H1 (cell line): ENCODE measurements at regions not wholly inside any gene's neighbourhood (a gene's known extent, or its start where the extent isn't known, plus 50 kb on each side); places are given as distances from the start of the nearest gene placed in this dataset.

ENCODE experiments used
- CTCF ChIA-PET: fragments of 300-600 bp; sonication (Branson Sonifier 250); formaldehyde crosslinking; loops from one replicate; lab custom pipeline; 2021; ENCODE audit not compliant: partially characterized antibody; lab: Charles Lee
- POLR2A ChIA-PET: fragments of 300-600 bp; sonication (Branson Sonifier 250); formaldehyde crosslinking; loops from one replicate; lab custom pipeline; 2021; ENCODE audit warnings: inconsistent platforms; ENCODE audit not compliant: partially characterized antibody; lab: Charles Lee
- DNase-seq, 2 experiments: peaks; one replicate each; pipeline versions ENCODE4 v3.0.0 to v3.0.0-alpha.2; 2010 to 2022; ENCODE audit warnings: low spot score in 2 of 2, low read depth in 1 of 2, mixed read lengths in 1 of 2
- FAIRE-seq: peaks from 2 replicates; lab custom pipeline; 2011; peaks lifted over from hg19 to GRCh38; lab: Jason Lieb, UNC
- H2AFZ ChIP-seq: 2 replicates; pipeline ENCODE4 v1.8.1; 2012; ENCODE audit warnings: low read length, inconsistent platforms
- H2AK5ac ChIP-seq: 2 replicates; pipeline ENCODE4 v1.6.1; 2013; ENCODE audit warnings: low read depth, low read length
- H2BK120ac ChIP-seq: replicated peaks from 2 replicates; pipeline ENCODE3; 2013; ENCODE audit warnings: low read depth, low read length, inconsistent platforms
- H2BK12ac ChIP-seq: 2 replicates; pipeline ENCODE4 v1.6.1; 2013; ENCODE audit warnings: low read depth, low read length
- H2BK15ac ChIP-seq: 2 replicates; pipeline ENCODE4 v1.6.1; 2013; ENCODE audit warnings: low read length
- H2BK20ac ChIP-seq: 2 replicates; pipeline ENCODE4 v1.6.1; 2013; ENCODE audit warnings: low read length
- H2BK5ac ChIP-seq: 2 replicates; pipeline ENCODE4 v1.6.1; 2013; ENCODE audit warnings: low read depth, low read length
- H3K14ac ChIP-seq: 2 replicates; pipeline ENCODE4 v1.6.1; 2013; ENCODE audit warnings: inconsistent platforms; ENCODE audit not compliant: insufficient read length
- H3K18ac ChIP-seq: 2 replicates; pipeline ENCODE4 v1.6.1; 2013; ENCODE audit warnings: low read length; ENCODE audit errors: extremely low read depth
- H3K23ac ChIP-seq: 2 replicates; pipeline ENCODE4 v1.6.1; 2013; ENCODE audit warnings: inconsistent platforms; ENCODE audit not compliant: insufficient read length
- H3K23me2 ChIP-seq: 2 replicates; pipeline ENCODE4 v1.6.1; 2013; ENCODE audit warnings: low read depth, low read length
- H3K27ac ChIP-seq: 2 replicates; pipeline ENCODE4 v1.6.1; 2011; ENCODE audit warnings: low read depth, low read length, inconsistent platforms
- H3K27me3 ChIP-seq, 4 experiments: replicated peaks in 1 of 4; 1 replicate in 1 of 4; 2 replicates in 3 of 4; pipeline versions ENCODE4 v1.6.1 to v1.8.1; 2011 to 2013; ENCODE audit warnings: low read length in 3 of 4, mild to moderate bottlenecking in 3 of 4, inconsistent platforms in 2 of 4, mixed read lengths in 2 of 4, moderate library complexity in 1 of 4; ENCODE audit not compliant: control insufficient read depth in 3 of 4, insufficient read depth in 3 of 4; ENCODE audit errors: extremely low read depth in 1 of 4
- H3K36me3 ChIP-seq, 4 experiments: 2 replicates each; pipeline versions ENCODE4 v1.6.1 to v1.8.1; 2011 to 2013; ENCODE audit warnings: mild to moderate bottlenecking in 4 of 4, low read length in 3 of 4, moderate library complexity in 2 of 4, control low read depth in 1 of 4, inconsistent platforms in 1 of 4; ENCODE audit not compliant: insufficient read depth in 4 of 4, control insufficient read depth in 2 of 4
- H3K4ac ChIP-seq: replicated peaks from 2 replicates; pipeline ENCODE3; 2013; ENCODE audit warnings: low read length, low read depth, mixed read lengths, inconsistent platforms; ENCODE audit not compliant: insufficient read length
- H3K4me1 ChIP-seq, 4 experiments: replicated peaks in 1 of 4; 1 replicate in 1 of 4; 2 replicates in 3 of 4; pipeline versions ENCODE4 v1.6.1 to v1.8.1; 2011 to 2013; ENCODE audit warnings: low read length in 3 of 4, inconsistent platforms in 2 of 4, mixed read lengths in 1 of 4; ENCODE audit not compliant: insufficient read depth in 4 of 4, control insufficient read depth in 3 of 4
- H3K4me2 ChIP-seq, 2 experiments: 2 replicates each; pipeline versions ENCODE4 v1.6.1 to v1.8.1; 2011 to 2013; ENCODE audit warnings: low read depth in 2 of 2, low read length in 2 of 2, control low read depth in 1 of 2, inconsistent platforms in 1 of 2, mild to moderate bottlenecking in 1 of 2; ENCODE audit not compliant: insufficient read depth in 1 of 2
- H3K4me3 ChIP-seq, 4 experiments: fragments of 200-600, 300-600 bp in 1 of 4; sonication (generic), shearing (Covaris generic), sonication (Bioruptor Twin) in 1 of 4; 2 replicates each; pipeline versions ENCODE4 v1.5.1 to v1.8.1; 2011 to 2016; ENCODE audit warnings: low read length in 4 of 4, low read depth in 3 of 4, control low read depth in 2 of 4, inconsistent platforms in 2 of 4, mild to moderate bottlenecking in 2 of 4, mixed read lengths in 1 of 4, moderate library complexity in 1 of 4; ENCODE audit not compliant: insufficient read depth in 2 of 4; ENCODE audit errors: extremely low read depth in 1 of 4
- H3K56ac ChIP-seq: replicated peaks from 2 replicates; pipeline ENCODE3; 2013; ENCODE audit warnings: low read depth, mild to moderate bottlenecking, mixed read lengths, low read length, inconsistent platforms; ENCODE audit not compliant: insufficient read length
- H3K79me1 ChIP-seq: 2 replicates; pipeline ENCODE4 v1.6.1; 2013; ENCODE audit warnings: low read depth, low read length, control low read depth
- H3K79me2 ChIP-seq, 2 experiments: 2 replicates each; pipeline versions ENCODE4 v1.6.1 to v1.8.1; 2012 to 2013; ENCODE audit warnings: low read length in 2 of 2, mild to moderate bottlenecking in 2 of 2, inconsistent platforms in 1 of 2; ENCODE audit not compliant: insufficient read depth in 2 of 2, control insufficient read depth in 1 of 2
- H3K9ac ChIP-seq, 4 experiments: replicated peaks in 1 of 4; 1 replicate in 1 of 4; 2 replicates in 3 of 4; pipeline versions ENCODE4 v1.6.1 to v1.8.1; 2011 to 2013; ENCODE audit warnings: low read depth in 3 of 4, low read length in 3 of 4, control low read depth in 2 of 4, mild to moderate bottlenecking in 2 of 4, moderate library complexity in 2 of 4, inconsistent platforms in 1 of 4; ENCODE audit errors: extremely low read depth in 1 of 4
- H3K9me3 ChIP-seq, 2 experiments: 2 replicates each; pipeline versions ENCODE4 v1.6.1 to v1.8.1; 2012 to 2013; ENCODE audit warnings: mild to moderate bottlenecking in 2 of 2, moderate library complexity in 2 of 2, control low read depth in 1 of 2, inconsistent platforms in 1 of 2, low read depth in 1 of 2, low read length in 1 of 2, mixed read lengths in 1 of 2; ENCODE audit not compliant: insufficient read depth in 2 of 2
- H4K20me1 ChIP-seq, 2 experiments: replicated peaks in 1 of 2; 2 replicates each; pipeline versions ENCODE3 to v1.8.1; 2011 to 2013; ENCODE audit warnings: inconsistent platforms in 2 of 2, low read length in 2 of 2, mild to moderate bottlenecking in 1 of 2; ENCODE audit not compliant: insufficient read depth in 2 of 2, control insufficient read depth in 1 of 2
- H4K5ac ChIP-seq: 2 replicates; pipeline ENCODE4 v1.6.1; 2013; ENCODE audit warnings: low read length, low read depth, mixed read lengths, inconsistent platforms; ENCODE audit not compliant: insufficient read length
- H4K8ac ChIP-seq: 2 replicates; pipeline ENCODE4 v1.8.0; 2013; ENCODE audit warnings: mild to moderate bottlenecking, moderate library complexity, low read length, inconsistent platforms; ENCODE audit not compliant: insufficient read depth; ENCODE audit errors: extremely low read depth
- H4K91ac ChIP-seq: replicated peaks from 2 replicates; pipeline ENCODE3; 2013; ENCODE audit warnings: low read length, mixed read lengths, inconsistent platforms; ENCODE audit not compliant: insufficient read length
- BRCA1 ChIP-seq: IDR thresholded peaks from 2 replicates; pipeline ENCODE4 v1.6.1; 2012; ENCODE audit warnings: low read depth, low read length, improper control_type of control experiment
- JUN ChIP-seq: IDR thresholded peaks from 2 replicates; pipeline ENCODE4 v1.6.1; 2011; ENCODE audit warnings: low read depth, mild to moderate bottlenecking, improper control_type of control experiment, low read length
- ZNF274 ChIP-seq: IDR thresholded peaks from 2 replicates; pipeline ENCODE4 v1.7.0; 2012; ENCODE audit warnings: low read length, borderline replicate concordance; ENCODE audit errors: extremely low read depth
- WGBS, 2 experiments: shearing (Covaris generic) in 1 of 2; methylation state at CpG; one replicate each; pipeline versions ENCODE4 v1.1.6 to v1.1.7; 2013 to 2015; ENCODE audit warnings: low lambda C conversion rate in 2 of 2, mixed read lengths in 2 of 2, inconsistent platforms in 1 of 2, low coverage in 1 of 2, missing lambda C conversion rate in 1 of 2; ENCODE audit not compliant: insufficient replicate concordance in 2 of 2, insufficient coverage in 1 of 2, insufficient read length in 1 of 2; ENCODE audit errors: extremely low coverage in 1 of 2, missing lambda C conversion rate in 1 of 2; 5-methylcytosine and 5-hydroxymethylcytosine counted together
- TF ChIP-seq, protein P1 (sequence below): IDR thresholded peaks from 2 replicates; pipeline ENCODE4 v1.6.1; 2011; ENCODE audit warnings: low read length, improper control_type of control experiment

DNA sequence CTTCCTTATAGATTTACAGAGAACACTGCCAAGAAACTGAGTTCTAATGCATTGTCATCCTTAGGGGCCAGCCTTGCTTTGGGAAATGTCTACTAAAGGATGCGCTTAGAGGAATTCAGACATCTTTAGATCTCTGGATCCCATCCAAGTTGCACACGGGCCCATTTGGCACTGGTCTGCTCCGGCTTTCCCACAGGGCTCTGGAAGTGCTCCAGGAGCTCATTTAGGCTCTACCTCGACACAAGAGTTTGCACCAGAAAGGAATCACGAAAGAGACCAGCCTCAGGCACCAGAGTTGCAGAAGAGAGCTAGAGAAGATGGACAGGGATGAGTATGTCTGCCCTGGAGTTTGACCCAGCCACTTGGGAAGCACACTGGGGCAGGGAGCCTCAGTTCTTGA is 150.1 kb upstream of the TMEM72 start:
- no peak overlapping the region for H2BK20ac ChIP-seq
- H2BK12ac ChIP-seq = no peak overlapping the region
- no peak overlapping the region for H2BK15ac ChIP-seq
- H3K23me2 ChIP-seq = peaks cover 2% of the 10 kb centered on the region; the same call in 1 of the 2 replicates
- H3K56ac ChIP-seq = no peak overlapping the region
- no peak overlapping the region for H3K4ac ChIP-seq
- no peaks in the 10 kb centered on the region for H3K36me3 ChIP-seq
- no peak overlapping the region for H2BK120ac ChIP-seq
- no peak overlapping the region for H4K8ac ChIP-seq
- H3K79me2 ChIP-seq = no peaks in the 10 kb centered on the region
- peaks cover 0 to 4% (median 0%) of the 10 kb centered on the region in 4 experiments; a peak in 1 of 7 replicates for H3K4me1 ChIP-seq
- H3K18ac ChIP-seq = no peak overlapping the region
- H2AK5ac ChIP-seq = no peak overlapping the region
- 88% methylated on average over 5 of the region's 5 CpGs; no CpG with 5 or more reads in 1 of the 2 experiments for WGBS, 2 experiments
- no peak overlapping the region for H3K27ac ChIP-seq
- no peak overlapping the region for H3K4me2 ChIP-seq
- no peak overlapping the region for H3K4me3 ChIP-seq
- no peaks in the 10 kb centered on the region for H3K79me1 ChIP-seq
- DNase-seq (no peak), FAIRE-seq (no peak)
- no peaks in the 10 kb centered on the region; a peak in 2 of 7 replicates for H3K27me3 ChIP-seq
- no peak overlapping the region for H4K5ac ChIP-seq
- H3K14ac ChIP-seq = no peak overlapping the region
- H4K20me1 ChIP-seq = peaks cover 0 to 2% of the 10 kb centered on the region in 2 experiments
- H2BK5ac ChIP-seq = no peak overlapping the region
- no peaks in the 10 kb centered on the region for H3K9me3 ChIP-seq
- H4K91ac ChIP-seq = no peak overlapping the region
- ChIA-PET CTCF (no interaction called here), POLR2A (no interaction called here)
- TF ChIP-seq BRCA1 (no peak), ZNF274 (no peak), JUN (no peak)
- TF ChIP-seq, protein P1, sequence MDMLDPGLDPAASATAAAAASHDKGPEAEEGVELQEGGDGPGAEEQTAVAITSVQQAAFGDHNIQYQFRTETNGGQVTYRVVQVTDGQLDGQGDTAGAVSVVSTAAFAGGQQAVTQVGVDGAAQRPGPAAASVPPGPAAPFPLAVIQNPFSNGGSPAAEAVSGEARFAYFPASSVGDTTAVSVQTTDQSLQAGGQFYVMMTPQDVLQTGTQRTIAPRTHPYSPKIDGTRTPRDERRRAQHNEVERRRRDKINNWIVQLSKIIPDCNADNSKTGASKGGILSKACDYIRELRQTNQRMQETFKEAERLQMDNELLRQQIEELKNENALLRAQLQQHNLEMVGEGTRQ = no peak
- H2AFZ ChIP-seq = no peak overlapping the region
- no peak overlapping the region for H3K9ac ChIP-seq
- H3K23ac ChIP-seq = no peak overlapping the region
